OCI-LY7 (cell line): ENCODE measurements at regions not wholly inside any gene's neighbourhood (a gene's known extent, or its start where the extent isn't known, plus 50 kb on each side); places are given as distances from the start of the nearest gene placed in this dataset.

Source experiments
- BruUV-seq: library from RNA; stranded (reverse); fragments of 400-500 nt; replicated peaks from 2 replicates; lab custom pipeline; 2021; lab: Mats Ljungman, UMichigan
- CTCF ChIA-PET: fragments of 300-600 bp; sonication (Branson Sonifier 250); formaldehyde crosslinking; loops from one replicate; lab custom pipeline; 2022; ENCODE audit warnings: antibody characterized with exemption; ENCODE audit not compliant: unreplicated experiment; lab: Charles Lee
- POLR2A ChIA-PET: fragments of 300-600 bp; sonication (Branson Sonifier 250); formaldehyde crosslinking; loops from one replicate; lab custom pipeline; 2022; ENCODE audit warnings: antibody characterized with exemption; lab: Charles Lee
- DNase-seq: peaks from one replicate; pipeline ENCODE4 v3.0.0-alpha.2; 2015; ENCODE audit warnings: low spot score
- H2AFZ ChIP-seq: fragments of 200-600 bp; sonication (generic), shearing (Covaris generic); 2 replicates; pipeline ENCODE4 v1.6.1; 2014; ENCODE audit warnings: mild to moderate bottlenecking, antibody characterized with exemption, low read length, moderate library complexity
- H3K27ac ChIP-seq: fragments of 200-600 bp; sonication (generic); 2 replicates; pipeline ENCODE4 v1.5.1; 2014; ENCODE audit warnings: mixed run types, low read depth, mild to moderate bottlenecking, moderate library complexity, low read length, inconsistent platforms; ENCODE audit not compliant: poor library complexity, severe bottlenecking
- H3K36me3 ChIP-seq: fragments of 200-600 bp; sonication (generic); 2 replicates; pipeline ENCODE4 v1.6.1; 2014; ENCODE audit warnings: mild to moderate bottlenecking, antibody characterized with exemption, low read length, moderate library complexity, mixed read lengths; ENCODE audit not compliant: insufficient read depth
- H3K4me1 ChIP-seq: fragments of 200-600 bp; sonication (generic); 2 replicates; pipeline ENCODE4 v1.5.1; 2014; ENCODE audit warnings: mild to moderate bottlenecking, low read length; ENCODE audit not compliant: insufficient read depth, poor library complexity, severe bottlenecking
- H3K4me2 ChIP-seq: fragments of 200-600 bp; sonication (generic); 2 replicates; pipeline ENCODE4 v1.6.1; 2014; ENCODE audit warnings: mild to moderate bottlenecking, low read length
- H3K4me3 ChIP-seq: fragments of 200-600 bp; sonication (generic); 2 replicates; pipeline ENCODE4 v1.5.1; 2014; ENCODE audit warnings: mild to moderate bottlenecking, low read depth, low read length; ENCODE audit not compliant: poor library complexity, severe bottlenecking
- H3K79me2 ChIP-seq: fragments of 200-600 bp; sonication (generic); 2 replicates; pipeline ENCODE4 v1.6.1; 2016; ENCODE audit warnings: low read depth, mild to moderate bottlenecking, low read length, moderate library complexity, mixed read lengths; ENCODE audit not compliant: insufficient read depth
- H3K9me2 ChIP-seq: fragments of 200-600 bp; sonication (generic); 2 replicates; pipeline ENCODE4 v1.6.1; 2016; ENCODE audit warnings: mild to moderate bottlenecking, low read length, mixed read lengths; ENCODE audit not compliant: insufficient read depth
- H3K9me3 ChIP-seq: fragments of 200-600 bp; sonication (generic); 2 replicates; pipeline ENCODE4 v1.6.1; 2014; ENCODE audit warnings: mild to moderate bottlenecking, mixed run types, low read length, mixed read lengths
- H4K20me1 ChIP-seq: fragments of 200-600 bp; sonication (generic); 2 replicates; pipeline ENCODE4 v1.6.1; 2014; ENCODE audit warnings: mild to moderate bottlenecking, antibody characterized with exemption, low read length, moderate library complexity, mixed read lengths; ENCODE audit not compliant: insufficient read depth
- EZH2phosphoT487 ChIP-seq: fragments of 200-600 bp; sonication (generic); IDR thresholded peaks from 2 replicates; pipeline ENCODE4 v1.6.1; 2018; ENCODE audit warnings: low read depth, borderline replicate concordance, mild to moderate bottlenecking, mixed run types, antibody characterized with exemption, low read length, moderate library complexity, mixed read lengths
- intact Hi-C: fragments of 100-400 bp; cut with micrococcal nuclease; formaldehyde crosslinking; loops from one replicate; pipeline ENCODE4 v1.10.0; 2022; ENCODE audit not compliant: unreplicated experiment
- TF ChIP-seq, protein P1 (sequence below): fragments of 200-600 bp; sonication (generic); conservative IDR thresholded peaks from 2 replicates; pipeline ENCODE4 v1.5.1; 2014; ENCODE audit warnings: mild to moderate bottlenecking, antibody characterized with exemption, low read length, moderate library complexity, mixed read lengths

GRCh38 chr2:59903994-59904544 is 649.4 kb downstream of the BCL11A start:
- H3K4me1 ChIP-seq: no peaks in the 10 kb centered on the region
- H3K27ac ChIP-seq: no peak overlapping the region
- no peak for DNase-seq
- no TSS peak for BruUV-seq
- TF ChIP-seq, protein P1, sequence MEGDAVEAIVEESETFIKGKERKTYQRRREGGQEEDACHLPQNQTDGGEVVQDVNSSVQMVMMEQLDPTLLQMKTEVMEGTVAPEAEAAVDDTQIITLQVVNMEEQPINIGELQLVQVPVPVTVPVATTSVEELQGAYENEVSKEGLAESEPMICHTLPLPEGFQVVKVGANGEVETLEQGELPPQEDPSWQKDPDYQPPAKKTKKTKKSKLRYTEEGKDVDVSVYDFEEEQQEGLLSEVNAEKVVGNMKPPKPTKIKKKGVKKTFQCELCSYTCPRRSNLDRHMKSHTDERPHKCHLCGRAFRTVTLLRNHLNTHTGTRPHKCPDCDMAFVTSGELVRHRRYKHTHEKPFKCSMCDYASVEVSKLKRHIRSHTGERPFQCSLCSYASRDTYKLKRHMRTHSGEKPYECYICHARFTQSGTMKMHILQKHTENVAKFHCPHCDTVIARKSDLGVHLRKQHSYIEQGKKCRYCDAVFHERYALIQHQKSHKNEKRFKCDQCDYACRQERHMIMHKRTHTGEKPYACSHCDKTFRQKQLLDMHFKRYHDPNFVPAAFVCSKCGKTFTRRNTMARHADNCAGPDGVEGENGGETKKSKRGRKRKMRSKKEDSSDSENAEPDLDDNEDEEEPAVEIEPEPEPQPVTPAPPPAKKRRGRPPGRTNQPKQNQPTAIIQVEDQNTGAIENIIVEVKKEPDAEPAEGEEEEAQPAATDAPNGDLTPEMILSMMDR: no peak
- TF ChIP-seq EZH2phosphoT487: no peak
- no peak overlapping the region for H2AFZ ChIP-seq
- no peak overlapping the region for H3K4me3 ChIP-seq
- CTCF ChIA-PET: no interaction called here
- H3K36me3 ChIP-seq: no peaks in the 10 kb centered on the region
- H3K9me2 ChIP-seq: no peaks in the 10 kb centered on the region
- H3K4me2 ChIP-seq: no peak overlapping the region
- H4K20me1 ChIP-seq: no peaks in the 10 kb centered on the region
- intact Hi-C loops: no loop called here
- POLR2A ChIA-PET: no interaction called here
- no peaks in the 10 kb centered on the region for H3K9me3 ChIP-seq
- no peaks in the 10 kb centered on the region for H3K79me2 ChIP-seq

- DNase-seq: no peak
- ChIA-PET POLR2A (no interaction called here), CTCF (no interaction called here)
- intact Hi-C loops: no loop called here
- H3K79me2 ChIP-seq: no peaks in the 10 kb centered on the region
- no peaks in the 10 kb centered on the region for H3K9me3 ChIP-seq
- H3K36me3 ChIP-seq: no peaks in the 10 kb centered on the region
- H3K4me3 ChIP-seq: no peak overlapping the region
- H3K4me1 ChIP-seq: no peaks in the 10 kb centered on the region
- H3K9me2 ChIP-seq: no peaks in the 10 kb centered on the region
- no peak overlapping the region for H3K4me2 ChIP-seq
- no peak overlapping the region for H2AFZ ChIP-seq
- H4K20me1 ChIP-seq: no peaks in the 10 kb centered on the region
- TF ChIP-seq EZH2phosphoT487: no peak
- TF ChIP-seq, protein P1: no peak
- H3K27ac ChIP-seq: no peak overlapping the region
- no TSS peak for BruUV-seq
Measured at GRCh38 chr2:59900728-59901452, 652.6 kb downstream of the BCL11A start.

GRCh38 chr2:59899692-59900091 is 653.8 kb downstream of the BCL11A start:
- no peak for DNase-seq
- no TSS peak for BruUV-seq
- H2AFZ ChIP-seq: no peak overlapping the region

More at GRCh38 chr2:59899692-59900091, 653.8 kb downstream of the BCL11A start:
- no peak for TF ChIP-seq EZH2phosphoT487
- TF ChIP-seq, protein P1: no peak
- Histone ChIP-seq H3K4me1 (no peaks in the 10 kb centered on the region), H3K9me2 (no peaks in the 10 kb centered on the region), H3K36me3 (no peaks in the 10 kb centered on the region), H3K9me3 (no peaks in the 10 kb centered on the region), H3K79me2 (no peaks in the 10 kb centered on the region), H3K4me2 (no peak overlapping the region), H3K27ac (no peak overlapping the region), H4K20me1 (no peaks in the 10 kb centered on the region), H3K4me3 (no peak overlapping the region)
- ChIA-PET CTCF (no interaction called here), POLR2A (no interaction called here)
- intact Hi-C loops: no loop called here
